ENCODE measurements at regions not wholly inside any gene's neighbourhood (a gene's known extent, or its start where the extent isn't known, plus 50 kb on each side); places are given as distances from the start of the nearest gene placed in this dataset.

- Histone ChIP-seq H3K36me3 (replicated peaks in 1 of 2; ENCODE audit: control insufficient read depth in 1 of 2, insufficient read depth in 2 of 2, low read length in 2 of 2) (no peaks in the 10 kb centered on the region), H3K9me3 (ENCODE audit: low read length) (peaks cover 77% of the 10 kb centered on the region), H3K27ac (ENCODE audit: extremely low read length, insufficient read depth, low read length) (no peak overlapping the region), H3K4me3 (replicated peaks in 1 of 3; ENCODE audit: insufficient read depth in 1 of 3, low read depth in 2 of 3, low read length in 3 of 3) (no peak overlapping the region), H3K9ac (ENCODE audit: insufficient read depth, low read depth, low read length) (no peak overlapping the region), H3K4me2 (ENCODE audit: low read depth, low read length) (no peak overlapping the region), H2AFZ (ENCODE audit: low read length) (no peak overlapping the region), H3K27me3 (ENCODE audit: control insufficient read depth in 1 of 2, insufficient read depth in 2 of 2, low read length in 2 of 2) (no peaks in the 10 kb centered on the region), H4K20me1 (ENCODE audit: insufficient read depth, low read length) (no peaks in the 10 kb centered on the region), H3K4me1 (ENCODE audit: insufficient read depth, low read length) (no peaks in the 10 kb centered on the region; the same call in 1 of the 2 replicates), H3K79me2 (ENCODE audit: insufficient read depth, low read length) (no peaks in the 10 kb centered on the region)
- WGBS (ENCODE audit: low lambda C conversion rate) = 44% methylated on average over 4 of the region's 4 CpGs
- POLR2A ChIA-PET = no interaction called here
- CTCF ChIA-PET (ENCODE audit: low intra/inter-chr PET ratio, low total read pairs) = no interaction called here
- no peak for ATAC-seq
- FAIRE-seq = no peak
- no TSS peak for BruUV-seq (replicated peaks)
- TF ChIP-seq CEBPB (IDR thresholded peaks at IDR 0.05; ENCODE audit: borderline replicate concordance, low read depth, low read length) (no peak), NR2C2 (CRISPR knock-in tag; IDR thresholded peaks at IDR 0.05; ENCODE audit: borderline replicate concordance) (no peak)
- in situ Hi-C loops (cut with HindIII; ENCODE audit: extremely low pct_ligation_motif_present, low pct_unique_long_range_greater_than_20kb) = no loop called here
- intact Hi-C loops (cut with micrococcal nuclease; ENCODE audit: unreplicated experiment) = no loop called here
- no peak for DNase-seq (ENCODE audit: low spot score)
Observed at GRCh38 chr5:8470489-8470888, 601.5 kb downstream of the MTRR start.

GRCh38 chr5:8471581-8471980, 602.6 kb downstream of the MTRR start:
- Histone ChIP-seq H3K4me1 (ENCODE audit: insufficient read depth, low read length) (no peaks in the 10 kb centered on the region; the same call in 1 of the 2 replicates), H2AFZ (ENCODE audit: low read length) (no peak overlapping the region), H3K36me3 (replicated peaks in 1 of 2; ENCODE audit: control insufficient read depth in 1 of 2, insufficient read depth in 2 of 2, low read length in 2 of 2) (no peaks in the 10 kb centered on the region), H3K4me3 (replicated peaks in 1 of 3; ENCODE audit: insufficient read depth in 1 of 3, low read depth in 2 of 3, low read length in 3 of 3) (no peak overlapping the region), H4K20me1 (ENCODE audit: insufficient read depth, low read length) (no peaks in the 10 kb centered on the region), H3K27me3 (ENCODE audit: control insufficient read depth in 1 of 2, insufficient read depth in 2 of 2, low read length in 2 of 2) (no peaks in the 10 kb centered on the region), H3K9ac (ENCODE audit: insufficient read depth, low read depth, low read length) (no peak overlapping the region), H3K79me2 (ENCODE audit: insufficient read depth, low read length) (no peaks in the 10 kb centered on the region), H3K4me2 (ENCODE audit: low read depth, low read length) (no peak overlapping the region), H3K9me3 (ENCODE audit: low read length) (peaks cover 74% of the 10 kb centered on the region), H3K27ac (ENCODE audit: extremely low read length, insufficient read depth, low read length) (no peak overlapping the region)
- ChIA-PET POLR2A (no interaction called here), CTCF (ENCODE audit: low intra/inter-chr PET ratio, low total read pairs) (no interaction called here)
- ATAC-seq (no peak), DNase-seq (ENCODE audit: low spot score) (no peak), FAIRE-seq (no peak)
- in situ Hi-C loops (cut with HindIII; ENCODE audit: extremely low pct_ligation_motif_present, low pct_unique_long_range_greater_than_20kb) (no loop called here), intact Hi-C loops (cut with micrococcal nuclease; ENCODE audit: unreplicated experiment) (no loop called here)
- no TSS peak for BruUV-seq (replicated peaks)
- 0% methylated on average over 4 of the region's 4 CpGs for WGBS (ENCODE audit: low lambda C conversion rate)
- TF ChIP-seq MZF1 (CRISPR knock-in tag; IDR thresholded peaks at IDR 0.05; ENCODE audit: borderline replicate concordance) (no peak), REPIN1 (CRISPR knock-in tag; IDR thresholded peaks at IDR 0.05; ENCODE audit: borderline replicate concordance, low read depth) (no peak), FOXA3 (CRISPR knock-in tag; IDR thresholded peaks at IDR 0.05) (no peak), NR2F1 (CRISPR knock-in tag; IDR thresholded peaks at IDR 0.05) (no peak), ZNF207 (IDR thresholded peaks at IDR 0.05; ENCODE audit: borderline replicate concordance) (no peak), MAFG (CRISPR knock-in tag; IDR thresholded peaks at IDR 0.05) (no peak)
- TF ChIP-seq, protein P1, sequence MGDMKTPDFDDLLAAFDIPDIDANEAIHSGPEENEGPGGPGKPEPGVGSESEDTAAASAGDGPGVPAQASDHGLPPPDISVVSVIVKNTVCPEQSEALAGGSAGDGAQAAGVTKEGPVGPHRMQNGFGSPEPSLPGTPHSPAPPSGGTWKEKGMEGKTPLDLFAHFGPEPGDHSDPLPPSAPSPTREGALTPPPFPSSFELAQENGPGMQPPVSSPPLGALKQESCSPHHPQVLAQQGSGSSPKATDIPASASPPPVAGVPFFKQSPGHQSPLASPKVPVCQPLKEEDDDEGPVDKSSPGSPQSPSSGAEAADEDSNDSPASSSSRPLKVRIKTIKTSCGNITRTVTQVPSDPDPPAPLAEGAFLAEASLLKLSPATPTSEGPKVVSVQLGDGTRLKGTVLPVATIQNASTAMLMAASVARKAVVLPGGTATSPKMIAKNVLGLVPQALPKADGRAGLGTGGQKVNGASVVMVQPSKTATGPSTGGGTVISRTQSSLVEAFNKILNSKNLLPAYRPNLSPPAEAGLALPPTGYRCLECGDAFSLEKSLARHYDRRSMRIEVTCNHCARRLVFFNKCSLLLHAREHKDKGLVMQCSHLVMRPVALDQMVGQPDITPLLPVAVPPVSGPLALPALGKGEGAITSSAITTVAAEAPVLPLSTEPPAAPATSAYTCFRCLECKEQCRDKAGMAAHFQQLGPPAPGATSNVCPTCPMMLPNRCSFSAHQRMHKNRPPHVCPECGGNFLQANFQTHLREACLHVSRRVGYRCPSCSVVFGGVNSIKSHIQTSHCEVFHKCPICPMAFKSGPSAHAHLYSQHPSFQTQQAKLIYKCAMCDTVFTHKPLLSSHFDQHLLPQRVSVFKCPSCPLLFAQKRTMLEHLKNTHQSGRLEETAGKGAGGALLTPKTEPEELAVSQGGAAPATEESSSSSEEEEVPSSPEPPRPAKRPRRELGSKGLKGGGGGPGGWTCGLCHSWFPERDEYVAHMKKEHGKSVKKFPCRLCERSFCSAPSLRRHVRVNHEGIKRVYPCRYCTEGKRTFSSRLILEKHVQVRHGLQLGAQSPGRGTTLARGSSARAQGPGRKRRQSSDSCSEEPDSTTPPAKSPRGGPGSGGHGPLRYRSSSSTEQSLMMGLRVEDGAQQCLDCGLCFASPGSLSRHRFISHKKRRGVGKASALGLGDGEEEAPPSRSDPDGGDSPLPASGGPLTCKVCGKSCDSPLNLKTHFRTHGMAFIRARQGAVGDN (CRISPR knock-in tag; IDR thresholded peaks at IDR 0.05) = no peak
